Mesothelial cell of epicardium (in vitro differentiated cells): ENCODE measurements at regions not wholly inside any gene's neighbourhood (a gene's known extent, or its start where the extent isn't known, plus 50 kb on each side); places are given as distances from the start of the nearest gene placed in this dataset.

ENCODE experiments used
- DNase-seq, 2 experiments: peaks; one replicate each; pipeline ENCODE4 v3.0.0; 2021; ENCODE audit warnings: low spot score in 2 of 2; ENCODE audit not compliant: unreplicated experiment in 2 of 2
- H3K27ac Mint-ChIP-seq: 2 replicates; pipeline ENCODE4 v1.8.0; 2021; ENCODE audit warnings: mixed read lengths
- H3K27me3 Mint-ChIP-seq: 2 replicates; pipeline ENCODE4 v1.8.0; 2021; ENCODE audit warnings: low read depth, mixed read lengths
- H3K36me3 Mint-ChIP-seq: 2 replicates; pipeline ENCODE4 v1.8.0; 2021; ENCODE audit warnings: mixed read lengths
- H3K4me1 Mint-ChIP-seq: 2 replicates; pipeline ENCODE4 v1.8.0; 2021; ENCODE audit warnings: mixed read lengths
- H3K4me3 Mint-ChIP-seq: 2 replicates; pipeline ENCODE4 v1.8.0; 2021; ENCODE audit warnings: mild to moderate bottlenecking, moderate library complexity, mixed read lengths
- H3K9me3 Mint-ChIP-seq: 2 replicates; pipeline ENCODE4 v1.8.0; 2021; ENCODE audit warnings: mixed read lengths
- CTCF ChIP-seq: fragments of 200-600 bp; sonication (generic); IDR thresholded peaks from one replicate; pipeline ENCODE4 v1.5.0; 2021; ENCODE audit warnings: antibody characterized with exemption; ENCODE audit not compliant: unreplicated experiment

DNA sequence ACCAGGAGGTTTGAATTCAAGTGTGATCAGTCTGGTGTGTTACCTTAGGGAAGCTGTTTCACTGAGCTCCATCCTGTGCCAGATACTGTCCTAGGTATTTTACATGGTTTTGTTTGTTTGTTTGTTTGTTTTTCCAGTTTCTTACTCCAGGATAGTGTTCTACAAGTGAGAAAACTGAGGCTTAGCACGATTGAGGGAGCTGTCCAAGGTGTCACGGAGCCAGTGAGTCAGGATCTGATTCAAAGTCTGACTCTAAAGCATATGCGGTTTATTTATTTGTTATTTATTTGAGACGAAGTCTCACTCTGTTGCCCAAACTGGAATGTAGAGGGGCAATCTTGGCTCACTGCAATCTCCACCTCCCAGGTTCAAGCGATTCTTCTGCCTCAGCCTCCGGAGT is 79.7 kb upstream of the GNG2 start:
- no peak overlapping the region for H3K27ac Mint-ChIP-seq
- DNase-seq = no peak
- H3K4me1 Mint-ChIP-seq = peaks cover 9% of the 10 kb centered on the region
- TF ChIP-seq CTCF = no peak
- H3K4me3 Mint-ChIP-seq = no peak overlapping the region
- peaks cover 1% of the 10 kb centered on the region for H3K9me3 Mint-ChIP-seq
- no peaks in the 10 kb centered on the region for H3K36me3 Mint-ChIP-seq
- peaks cover 36% of the 10 kb centered on the region for H3K27me3 Mint-ChIP-seq

DNA sequence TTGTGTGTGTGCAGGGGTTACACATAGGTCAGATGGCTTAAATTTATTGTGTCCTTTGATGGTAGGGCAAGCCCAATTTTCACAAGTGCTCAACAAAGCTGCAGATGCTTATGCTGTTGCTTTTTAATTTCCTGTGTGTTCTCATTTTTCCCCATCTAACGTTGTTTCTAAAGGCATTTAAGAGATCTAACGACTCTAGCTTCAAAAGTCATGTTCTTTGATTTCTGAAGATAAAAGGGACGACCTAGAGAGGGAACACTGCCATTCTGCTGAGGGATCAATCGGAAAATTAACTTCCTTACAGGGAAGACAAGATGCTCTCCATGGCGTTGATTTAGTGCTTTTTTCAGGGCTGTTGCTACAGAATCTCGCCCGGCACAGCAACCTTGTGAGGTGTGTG is 79.0 kb upstream of the GNG2 start:
- no peak for DNase-seq
- Mint-ChIP-seq H3K36me3 (peaks cover 2% of the 10 kb centered on the region), H3K9me3 (peaks cover 8% of the 10 kb centered on the region), H3K4me1 (peaks cover 5% of the 10 kb centered on the region), H3K27ac (no peak overlapping the region), H3K4me3 (no peak overlapping the region), H3K27me3 (peaks cover 39% of the 10 kb centered on the region)
- TF ChIP-seq CTCF = no peak

- Mint-ChIP-seq H3K27me3 (peaks cover 44% of the 10 kb centered on the region), H3K4me1 (peaks cover 3% of the 10 kb centered on the region), H3K9me3 (peaks cover 15% of the 10 kb centered on the region), H3K4me3 (no peak overlapping the region), H3K36me3 (peaks cover 2% of the 10 kb centered on the region), H3K27ac (no peak overlapping the region)
- no peak for DNase-seq
- TF ChIP-seq CTCF = no peak
These were observed 78.0 kb upstream of the GNG2 start for GRCh38 chr14:51782435-51782834.

GRCh38 chr14:51783765-51784164 is 76.6 kb upstream of the GNG2 start:
- Mint-ChIP-seq H3K4me1 (peaks cover 3% of the 10 kb centered on the region), H3K36me3 (peaks cover 2% of the 10 kb centered on the region), H3K9me3 (peaks cover 19% of the 10 kb centered on the region), H3K27me3 (peaks cover 47% of the 10 kb centered on the region), H3K27ac (no peak overlapping the region), H3K4me3 (no peak overlapping the region)
- DNase-seq = no peak
- TF ChIP-seq CTCF = no peak

DNA sequence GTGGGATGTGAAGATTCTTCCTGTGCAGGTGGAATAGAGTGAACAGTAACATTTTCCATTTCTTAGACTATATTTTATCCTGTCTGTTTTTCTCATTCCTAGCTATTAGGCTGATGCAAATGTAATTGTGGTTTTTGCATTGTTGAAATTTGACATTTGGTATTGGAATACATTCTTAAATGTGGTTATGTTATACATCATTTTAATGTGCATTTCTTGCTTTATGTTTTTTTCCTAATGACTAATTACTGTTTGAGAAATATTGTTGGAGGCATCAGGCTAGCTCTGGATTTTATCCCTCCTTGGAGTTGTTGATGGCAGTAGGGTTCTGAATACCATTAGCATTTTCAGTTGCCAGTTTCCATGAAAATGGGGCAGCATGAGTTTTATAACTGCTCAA is 75.9 kb upstream of the GNG2 start:
- Mint-ChIP-seq H3K9me3 (peaks cover 23% of the 10 kb centered on the region), H3K27ac (no peak overlapping the region), H3K4me1 (peaks cover 3% of the 10 kb centered on the region), H3K27me3 (peaks cover 51% of the 10 kb centered on the region), H3K4me3 (no peak overlapping the region), H3K36me3 (peaks cover 2% of the 10 kb centered on the region)
- no peak for TF ChIP-seq CTCF
- DNase-seq = no peak

GRCh38 chr14:51786227-51786626 is 74.2 kb upstream of the GNG2 start:
- no peak for TF ChIP-seq CTCF
- H3K4me1 Mint-ChIP-seq = no peaks in the 10 kb centered on the region
- H3K9me3 Mint-ChIP-seq = peaks cover 26% of the 10 kb centered on the region
- peaks cover 2% of the 10 kb centered on the region for H3K36me3 Mint-ChIP-seq
- no peak overlapping the region for H3K27ac Mint-ChIP-seq
- DNase-seq = no peak
- peaks cover 57% of the 10 kb centered on the region for H3K27me3 Mint-ChIP-seq
- no peak overlapping the region for H3K4me3 Mint-ChIP-seq
